CD14-positive monocyte (primary cell): ENCODE measurements at regions not wholly inside any gene's neighbourhood (a gene's known extent, or its start where the extent isn't known, plus 50 kb on each side); places are given as distances from the start of the nearest gene placed in this dataset.

Experiments used
- DNase-seq, 3 donors: peaks; one replicate each; pipeline ENCODE4 v3.0.0-alpha.2; 2011 to 2022
- H2AFZ ChIP-seq: 2 replicates; pipeline ENCODE4 v1.6.0; 2012; ENCODE audit warnings: mild to moderate bottlenecking, low read depth, low read length, inconsistent platforms; ENCODE audit not compliant: insufficient read depth, poor library complexity, severe bottlenecking
- H3K27ac ChIP-seq, 2 donors: 1 replicate in 1 of 2; 2 replicates in 1 of 2; pipeline ENCODE4 v1.5.1; 2012 to 2013; ENCODE audit warnings: low read length in 2 of 2, control low read depth in 1 of 2, inconsistent platforms in 1 of 2, low read depth in 1 of 2, mild to moderate bottlenecking in 1 of 2
- H3K27me3 ChIP-seq, 2 donors: one replicate each; pipeline versions ENCODE4 v1.6.0 to v1.6.1; 2011 to 2013; ENCODE audit warnings: low read length in 2 of 2; ENCODE audit not compliant: control insufficient read depth in 2 of 2, insufficient read depth in 2 of 2
- H3K36me3 ChIP-seq, 2 donors: replicated peaks in 1 of 2; 1 replicate in 1 of 2; 2 replicates in 1 of 2; pipeline versions ENCODE4 v1.5.1 to v1.6.1; 2012 to 2013; ENCODE audit warnings: low read length in 2 of 2, control low read depth in 1 of 2, inconsistent platforms in 1 of 2, mild to moderate bottlenecking in 1 of 2; ENCODE audit not compliant: insufficient read depth in 2 of 2, control insufficient read depth in 1 of 2
- H3K4me1 ChIP-seq, 2 donors: 1 replicate in 1 of 2; 2 replicates in 1 of 2; pipeline versions ENCODE4 v1.5.1 to v1.6.1; 2012 to 2013; ENCODE audit warnings: low read length in 2 of 2, control low read depth in 1 of 2, inconsistent platforms in 1 of 2, mild to moderate bottlenecking in 1 of 2, moderate library complexity in 1 of 2; ENCODE audit not compliant: insufficient read depth in 2 of 2, control insufficient read depth in 1 of 2
- H3K4me2 ChIP-seq: replicated peaks from 2 replicates; pipeline ENCODE3; 2012; ENCODE audit warnings: low read length, moderate library complexity, mild to moderate bottlenecking; ENCODE audit not compliant: poor library complexity, severe bottlenecking; ENCODE audit errors: extremely low read depth
- H3K4me3 ChIP-seq, 3 experiments: fragments of 200-600 bp in 1 of 3; sonication (generic) in 1 of 3; replicated peaks in 1 of 3; 1 replicate in 2 of 3; 2 replicates in 1 of 3; pipeline ENCODE4 v1.5.1; 2011 to 2013; ENCODE audit warnings: low read length in 3 of 3, mild to moderate bottlenecking in 3 of 3, control low read depth in 2 of 3, low read depth in 2 of 3, inconsistent platforms in 1 of 3, moderate library complexity in 1 of 3
- H3K79me2 ChIP-seq: 2 replicates; pipeline ENCODE4 v1.6.0; 2012; ENCODE audit warnings: mild to moderate bottlenecking, control low read depth, inconsistent platforms, low read length, moderate library complexity; ENCODE audit not compliant: insufficient read depth
- H3K9ac ChIP-seq: 2 replicates; pipeline ENCODE4 v1.6.0; 2017; ENCODE audit warnings: low read length, mild to moderate bottlenecking; ENCODE audit not compliant: insufficient read depth, poor library complexity, severe bottlenecking
- H3K9me3 ChIP-seq, 2 donors: replicated peaks in 1 of 2; 1 replicate in 1 of 2; 2 replicates in 1 of 2; pipeline versions ENCODE4 v1.5.1 to v1.6.1; 2012 to 2013; ENCODE audit warnings: low read length in 2 of 2, control low read depth in 1 of 2; ENCODE audit not compliant: control insufficient read depth in 1 of 2, insufficient read depth in 1 of 2
- H4K20me1 ChIP-seq: 2 replicates; pipeline ENCODE4 v1.6.0; 2012; ENCODE audit warnings: mild to moderate bottlenecking, low read length, control low read depth, moderate library complexity; ENCODE audit not compliant: insufficient read depth
- H3K27ac Mint-ChIP-seq, 7 donors: one replicate each; pipeline ENCODE4 v1.8.0; 2020; ENCODE audit warnings: mild to moderate bottlenecking in 7 of 7, mixed read lengths in 7 of 7, moderate library complexity in 6 of 7, inconsistent platforms in 2 of 7
- H3K27me3 Mint-ChIP-seq, 3 donors: one replicate each; pipeline ENCODE4 v1.8.0; 2021 to 2022; ENCODE audit warnings: low read depth in 3 of 3, mild to moderate bottlenecking in 3 of 3, mixed read lengths in 3 of 3, moderate library complexity in 3 of 3, inconsistent platforms in 1 of 3
- H3K36me3 Mint-ChIP-seq, 2 donors: one replicate each; pipeline ENCODE4 v1.8.0; 2020; ENCODE audit warnings: mixed read lengths in 2 of 2, inconsistent platforms in 1 of 2, mild to moderate bottlenecking in 1 of 2
- H3K4me1 Mint-ChIP-seq: one replicate; pipeline ENCODE4 v1.8.0; 2020; ENCODE audit warnings: mild to moderate bottlenecking, mixed read lengths
- H3K4me3 Mint-ChIP-seq, 2 donors: one replicate each; pipeline ENCODE4 v1.8.0; 2020; ENCODE audit warnings: mild to moderate bottlenecking in 2 of 2, mixed read lengths in 2 of 2, moderate library complexity in 1 of 2
- H3K9me3 Mint-ChIP-seq, 7 donors: one replicate each; pipeline ENCODE4 v1.8.0; 2020 to 2022; ENCODE audit warnings: mixed read lengths in 7 of 7, mild to moderate bottlenecking in 6 of 7, moderate library complexity in 6 of 7, inconsistent platforms in 2 of 7
- WGBS: methylation state at CpG from one replicate; pipeline ENCODE4 v1.1.5; 2013; ENCODE audit warnings: missing lambda C conversion rate; ENCODE audit not compliant: insufficient coverage; 5-methylcytosine and 5-hydroxymethylcytosine counted together
- intact Hi-C, 2 donors: fragments of 100-400 bp; cut with micrococcal nuclease; formaldehyde crosslinking; loops; one replicate each; pipeline versions ENCODE4 v1.15.0 to v1.15.1; 2023
- TF ChIP-seq, protein P1 (sequence below): fragments of 200-600 bp; IDR thresholded peaks from one replicate; pipeline ENCODE4 v1.8.0; 2022; ENCODE audit warnings: antibody characterized with exemption, mild to moderate bottlenecking

DNA sequence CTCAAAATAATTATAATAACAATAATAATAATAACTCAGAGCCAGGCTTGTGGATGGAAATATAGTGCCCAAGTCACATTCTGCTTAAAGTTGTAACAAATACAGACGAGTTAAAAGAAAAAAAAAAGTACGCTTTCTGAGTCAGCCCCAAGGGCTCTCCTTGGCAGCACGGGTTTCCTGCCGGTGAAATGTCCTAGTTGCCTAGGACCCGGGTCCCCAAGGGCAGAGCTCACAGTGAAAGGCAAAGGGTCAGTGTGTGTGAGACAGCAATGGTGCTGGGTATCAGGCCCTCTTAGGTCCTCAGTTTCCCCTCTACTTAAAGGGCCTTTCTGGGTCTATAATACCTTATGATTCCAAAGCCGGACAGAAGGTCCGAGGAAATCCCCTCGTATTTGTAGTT lies 96.3 kb upstream of the CLMN start:
- WGBS: 100% methylated on average over 5 of the region's 8 CpGs
- no peak overlapping the region for H3K9ac ChIP-seq
- no peak for DNase-seq
- no peaks in the 10 kb centered on the region for H3K27me3 Mint-ChIP-seq
- no peaks in the 10 kb centered on the region for H3K9me3 Mint-ChIP-seq
- no peaks in the 10 kb centered on the region for H3K9me3 ChIP-seq
- TF ChIP-seq, protein P1, sequence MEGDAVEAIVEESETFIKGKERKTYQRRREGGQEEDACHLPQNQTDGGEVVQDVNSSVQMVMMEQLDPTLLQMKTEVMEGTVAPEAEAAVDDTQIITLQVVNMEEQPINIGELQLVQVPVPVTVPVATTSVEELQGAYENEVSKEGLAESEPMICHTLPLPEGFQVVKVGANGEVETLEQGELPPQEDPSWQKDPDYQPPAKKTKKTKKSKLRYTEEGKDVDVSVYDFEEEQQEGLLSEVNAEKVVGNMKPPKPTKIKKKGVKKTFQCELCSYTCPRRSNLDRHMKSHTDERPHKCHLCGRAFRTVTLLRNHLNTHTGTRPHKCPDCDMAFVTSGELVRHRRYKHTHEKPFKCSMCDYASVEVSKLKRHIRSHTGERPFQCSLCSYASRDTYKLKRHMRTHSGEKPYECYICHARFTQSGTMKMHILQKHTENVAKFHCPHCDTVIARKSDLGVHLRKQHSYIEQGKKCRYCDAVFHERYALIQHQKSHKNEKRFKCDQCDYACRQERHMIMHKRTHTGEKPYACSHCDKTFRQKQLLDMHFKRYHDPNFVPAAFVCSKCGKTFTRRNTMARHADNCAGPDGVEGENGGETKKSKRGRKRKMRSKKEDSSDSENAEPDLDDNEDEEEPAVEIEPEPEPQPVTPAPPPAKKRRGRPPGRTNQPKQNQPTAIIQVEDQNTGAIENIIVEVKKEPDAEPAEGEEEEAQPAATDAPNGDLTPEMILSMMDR: no peak
- H3K27ac Mint-ChIP-seq: no peak overlapping the region
- peaks cover 73 to 98% of the 10 kb centered on the region in 2 donors for H3K36me3 ChIP-seq
- peaks cover 83 to 94% of the 10 kb centered on the region in 2 donors for H3K36me3 Mint-ChIP-seq
- H4K20me1 ChIP-seq: peaks cover 23% of the 10 kb centered on the region
- no peak overlapping the region for H3K4me3 Mint-ChIP-seq
- no peaks in the 10 kb centered on the region for H3K79me2 ChIP-seq
- H3K27ac ChIP-seq: no peak overlapping the region
- no peak overlapping the region for H3K4me2 ChIP-seq
- H3K27me3 ChIP-seq: no peaks in the 10 kb centered on the region
- no peak overlapping the region for H3K4me3 ChIP-seq
- H3K4me1 Mint-ChIP-seq: peaks cover 2% of the 10 kb centered on the region
- no peak overlapping the region for H2AFZ ChIP-seq
- no peaks in the 10 kb centered on the region for H3K4me1 ChIP-seq
- intact Hi-C loops: no loop called here

DNA sequence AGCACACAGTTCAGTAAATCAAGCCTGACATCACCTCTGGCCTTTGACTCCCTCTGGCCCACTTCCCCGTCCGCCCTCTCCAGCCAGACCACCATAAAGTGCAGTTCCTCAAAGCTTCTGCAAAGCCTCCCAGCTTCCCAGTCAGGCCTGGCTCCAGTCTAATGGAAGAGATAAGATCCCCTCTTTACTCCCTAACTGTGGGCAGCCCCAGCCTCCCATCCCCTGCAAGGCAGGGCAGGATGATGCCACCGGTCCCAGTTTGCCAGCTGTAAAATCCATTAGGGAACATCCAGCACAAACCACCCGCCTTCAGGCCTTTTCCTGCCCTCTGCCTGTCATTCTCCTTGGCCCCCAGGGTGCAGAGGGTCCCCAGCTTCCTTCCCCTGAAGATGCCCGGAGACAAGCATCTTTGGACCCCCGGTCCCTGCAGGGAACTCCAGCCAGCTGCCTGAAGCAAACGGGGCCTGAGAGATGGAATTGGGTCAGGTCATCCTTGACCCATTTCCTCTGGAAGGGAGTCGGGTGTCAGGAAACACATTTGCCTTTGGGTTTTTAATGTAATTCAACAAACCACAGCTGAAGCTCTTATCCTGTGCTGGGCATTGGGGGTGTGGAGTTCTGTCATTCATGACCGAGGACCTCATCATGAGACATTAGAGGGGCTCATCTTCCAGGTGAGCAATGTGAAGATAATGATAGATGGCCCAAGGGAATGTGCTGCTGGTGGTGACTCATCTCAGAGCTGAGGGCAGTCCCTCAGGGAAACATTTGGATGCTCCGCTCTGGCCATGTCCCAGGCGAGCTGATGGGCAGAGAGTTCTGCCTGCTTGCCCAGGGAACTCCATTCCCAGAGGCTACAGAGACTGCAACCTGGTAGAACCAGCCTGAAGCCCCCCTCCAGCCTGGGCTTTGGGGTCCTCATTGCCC lies 93.8 kb upstream of the CLMN start:
- no peak for DNase-seq
- Histone ChIP-seq H3K9me3 (no peaks in the 10 kb centered on the region), H3K27ac (no peak overlapping the region), H3K4me3 (no peak overlapping the region), H3K4me1 (no peaks in the 10 kb centered on the region), H3K27me3 (no peaks in the 10 kb centered on the region), H3K36me3 (peaks cover 78 to 98% of the 10 kb centered on the region in 2 donors), H4K20me1 (peaks cover 32% of the 10 kb centered on the region), H3K9ac (no peak overlapping the region), H3K79me2 (no peaks in the 10 kb centered on the region), H2AFZ (no peak overlapping the region), H3K4me2 (no peak overlapping the region)
- intact Hi-C loops: no loop called here
- H3K9me3 Mint-ChIP-seq: no peaks in the 10 kb centered on the region
- peaks cover 85 to 97% of the 10 kb centered on the region in 2 donors for H3K36me3 Mint-ChIP-seq
- 74% methylated on average over 10 of the region's 11 CpGs for WGBS
- H3K27me3 Mint-ChIP-seq: peaks cover 0 to 2% (median 0%) of the 10 kb centered on the region in 3 donors
- H3K4me3 Mint-ChIP-seq: no peak overlapping the region
- no peaks in the 10 kb centered on the region for H3K4me1 Mint-ChIP-seq
- H3K27ac Mint-ChIP-seq: peak overlapping the region in 5 of 7 donors; percentile 1 to 63 (median 9)
- TF ChIP-seq, protein P1: no peak
